NT2/D1 (cell line): ENCODE measurements at regions not wholly inside any gene's neighbourhood (a gene's known extent, or its start where the extent isn't known, plus 50 kb on each side); places are given as distances from the start of the nearest gene placed in this dataset.

ENCODE experiments used
- SUZ12 ChIP-seq: IDR thresholded peaks from 2 replicates; pipeline ENCODE4 v1.6.1; 2011; ENCODE audit not compliant: insufficient read length, insufficient read depth; ENCODE audit errors: extremely low read depth
- YY1 ChIP-seq: IDR thresholded peaks from 2 replicates; pipeline ENCODE4 v1.6.1; 2011; ENCODE audit not compliant: insufficient read length, insufficient read depth
- ZNF274 ChIP-seq: IDR thresholded peaks from 2 replicates; pipeline ENCODE4 v1.6.1; 2011; ENCODE audit warnings: mild to moderate bottlenecking, low read depth, low read length

DNA sequence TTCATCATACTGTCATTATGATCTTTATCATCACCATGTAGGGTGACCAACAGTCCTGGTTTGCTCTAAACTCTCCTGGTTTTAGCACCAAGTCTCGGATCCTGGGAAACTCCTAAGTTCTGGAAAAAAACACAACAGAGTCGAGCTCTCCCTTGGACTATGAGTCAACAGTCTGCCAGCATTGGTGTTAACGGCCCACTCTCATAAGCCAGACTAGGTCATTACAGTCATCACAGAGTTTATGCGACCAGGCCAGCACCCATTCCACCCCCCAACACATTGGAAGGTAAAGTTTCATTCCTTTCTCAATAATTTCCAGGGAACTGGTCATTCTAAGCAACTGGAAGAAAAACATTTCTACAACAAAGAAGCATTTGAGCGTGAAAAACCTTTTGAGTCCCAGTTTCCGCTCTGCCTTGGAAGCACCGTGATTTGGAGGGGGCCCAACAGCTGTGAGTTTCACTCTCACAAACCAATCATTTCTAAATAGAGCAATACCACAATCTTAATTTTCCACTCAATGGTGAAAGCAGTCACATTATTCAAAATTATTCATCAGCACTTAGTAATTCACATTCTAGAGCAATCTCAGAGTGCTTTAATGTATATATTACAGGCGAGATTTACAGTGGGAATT lies 445.0 kb downstream of the CDH26 start:
- TF ChIP-seq ZNF274, result no peak
- no peak for TF ChIP-seq SUZ12
- no peak for TF ChIP-seq YY1
